Endodermal cell (in vitro differentiated cells): ENCODE measurements at regions not wholly inside any gene's neighbourhood (a gene's known extent, or its start where the extent isn't known, plus 50 kb on each side); places are given as distances from the start of the nearest gene placed in this dataset.

Experiments used
- DNase-seq: peaks from one replicate; pipeline ENCODE4 v3.0.0-alpha.2; 2017
- H3K27ac ChIP-seq: 2 replicates; pipeline ENCODE4 v1.5.1; 2013; ENCODE audit warnings: mild to moderate bottlenecking, low read depth, low read length, moderate library complexity
- H3K27me3 ChIP-seq: 2 replicates; pipeline ENCODE4 v1.6.1; 2013; ENCODE audit warnings: mild to moderate bottlenecking, low read length, moderate library complexity; ENCODE audit not compliant: insufficient read depth, control insufficient read depth, poor library complexity, severe bottlenecking
- H3K36me3 ChIP-seq: 2 replicates; pipeline ENCODE4 v1.7.0; 2013; ENCODE audit warnings: mild to moderate bottlenecking, low read length, moderate library complexity; ENCODE audit not compliant: control insufficient read depth, insufficient read depth
- H3K4me1 ChIP-seq: one replicate; pipeline ENCODE4 v1.7.0; 2013; ENCODE audit warnings: low read length; ENCODE audit not compliant: control insufficient read depth, insufficient read depth
- H3K4me3 ChIP-seq: 2 replicates; pipeline ENCODE4 v1.5.1; 2013; ENCODE audit warnings: mild to moderate bottlenecking, low read length, moderate library complexity
- H3K9ac ChIP-seq: 2 replicates; pipeline ENCODE4 v1.6.1; 2013; ENCODE audit warnings: mild to moderate bottlenecking, low read length, moderate library complexity; ENCODE audit not compliant: poor library complexity, severe bottlenecking; ENCODE audit errors: extremely low read depth
- H3K9me3 ChIP-seq: 2 replicates; pipeline ENCODE4 v1.6.1; 2013; ENCODE audit warnings: mild to moderate bottlenecking, low read length, moderate library complexity; ENCODE audit not compliant: control insufficient read depth
- H3K27ac Mint-ChIP-seq: 2 replicates; pipeline ENCODE4 v1.8.0; 2020; ENCODE audit warnings: mixed read lengths
- H3K27me3 Mint-ChIP-seq: 2 replicates; pipeline ENCODE4 v1.8.0; 2021; ENCODE audit warnings: mild to moderate bottlenecking, mixed read lengths; ENCODE audit not compliant: insufficient read depth
- H3K36me3 Mint-ChIP-seq: 2 replicates; pipeline ENCODE4 v1.8.0; 2020; ENCODE audit warnings: low read depth, mixed read lengths
- H3K4me1 Mint-ChIP-seq: 2 replicates; pipeline ENCODE4 v1.8.0; 2020; ENCODE audit warnings: mixed read lengths
- H3K4me3 Mint-ChIP-seq: 2 replicates; pipeline ENCODE4 v1.8.0; 2020; ENCODE audit warnings: mild to moderate bottlenecking, moderate library complexity, mixed read lengths
- H3K9me3 Mint-ChIP-seq: 2 replicates; pipeline ENCODE4 v1.8.0; 2020; ENCODE audit warnings: mild to moderate bottlenecking, mixed read lengths
- WGBS, 2 experiments: methylation state at CpG; one replicate each; pipeline versions ENCODE4 v1.1.5 to v1.1.7; 2013; ENCODE audit warnings: missing lambda C conversion rate in 2 of 2, mixed read lengths in 1 of 2; ENCODE audit not compliant: insufficient coverage in 1 of 2, insufficient read length in 1 of 2; 5-methylcytosine and 5-hydroxymethylcytosine counted together
- TF ChIP-seq, protein P1 (sequence below): fragments of 200-600 bp; sonication (generic); conservative IDR thresholded peaks from 2 replicates; pipeline ENCODE4 v1.5.0; 2021; ENCODE audit warnings: antibody characterized with exemption, mild to moderate bottlenecking

GRCh38 chr10:36479073-36479472 lies 646.3 kb upstream of the ANKRD30A start:
- H3K36me3 ChIP-seq = no peaks in the 10 kb centered on the region
- H3K27me3 Mint-ChIP-seq = no peaks in the 10 kb centered on the region
- H3K4me3 Mint-ChIP-seq = no peak overlapping the region
- no peak overlapping the region for H3K4me3 ChIP-seq
- no peak overlapping the region for H3K9ac ChIP-seq
- TF ChIP-seq, protein P1, sequence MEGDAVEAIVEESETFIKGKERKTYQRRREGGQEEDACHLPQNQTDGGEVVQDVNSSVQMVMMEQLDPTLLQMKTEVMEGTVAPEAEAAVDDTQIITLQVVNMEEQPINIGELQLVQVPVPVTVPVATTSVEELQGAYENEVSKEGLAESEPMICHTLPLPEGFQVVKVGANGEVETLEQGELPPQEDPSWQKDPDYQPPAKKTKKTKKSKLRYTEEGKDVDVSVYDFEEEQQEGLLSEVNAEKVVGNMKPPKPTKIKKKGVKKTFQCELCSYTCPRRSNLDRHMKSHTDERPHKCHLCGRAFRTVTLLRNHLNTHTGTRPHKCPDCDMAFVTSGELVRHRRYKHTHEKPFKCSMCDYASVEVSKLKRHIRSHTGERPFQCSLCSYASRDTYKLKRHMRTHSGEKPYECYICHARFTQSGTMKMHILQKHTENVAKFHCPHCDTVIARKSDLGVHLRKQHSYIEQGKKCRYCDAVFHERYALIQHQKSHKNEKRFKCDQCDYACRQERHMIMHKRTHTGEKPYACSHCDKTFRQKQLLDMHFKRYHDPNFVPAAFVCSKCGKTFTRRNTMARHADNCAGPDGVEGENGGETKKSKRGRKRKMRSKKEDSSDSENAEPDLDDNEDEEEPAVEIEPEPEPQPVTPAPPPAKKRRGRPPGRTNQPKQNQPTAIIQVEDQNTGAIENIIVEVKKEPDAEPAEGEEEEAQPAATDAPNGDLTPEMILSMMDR = no peak
- H3K4me1 ChIP-seq = peaks cover 3% of the 10 kb centered on the region
- H3K9me3 Mint-ChIP-seq = peaks cover 8% of the 10 kb centered on the region
- DNase-seq = no peak
- no peaks in the 10 kb centered on the region for H3K9me3 ChIP-seq
- no peak overlapping the region for H3K27ac ChIP-seq
- peaks cover 16% of the 10 kb centered on the region for H3K4me1 Mint-ChIP-seq
- H3K27ac Mint-ChIP-seq = no peak overlapping the region
- H3K27me3 ChIP-seq = no peaks in the 10 kb centered on the region
- H3K36me3 Mint-ChIP-seq = peaks cover 5% of the 10 kb centered on the region

DNA sequence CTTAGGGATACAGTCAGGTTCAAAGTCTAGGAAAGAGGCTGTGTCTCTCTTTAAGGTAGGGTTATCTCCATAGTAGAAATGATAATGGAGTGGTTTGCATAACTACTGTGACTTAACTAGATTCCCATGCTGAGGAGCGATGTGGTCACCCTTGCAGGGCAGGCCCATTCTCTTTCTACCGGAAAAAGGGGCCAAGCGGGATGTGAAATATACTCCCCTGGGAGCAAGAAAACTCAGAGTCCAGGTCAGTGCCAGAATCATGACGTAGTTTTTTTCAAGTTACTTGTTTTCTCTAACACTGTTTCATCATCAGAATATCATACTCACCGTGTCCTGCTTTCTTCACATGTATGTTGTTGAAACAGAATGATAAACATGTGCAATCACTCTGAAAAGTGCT lies 649.0 kb upstream of the ANKRD30A start:
- peaks cover 9% of the 10 kb centered on the region for H3K4me1 ChIP-seq
- Mint-ChIP-seq H3K4me3 (no peak overlapping the region), H3K36me3 (peaks cover 2% of the 10 kb centered on the region), H3K4me1 (peaks cover 23% of the 10 kb centered on the region), H3K27ac (no peak overlapping the region), H3K27me3 (no peaks in the 10 kb centered on the region), H3K9me3 (peaks cover 2% of the 10 kb centered on the region)
- no peak overlapping the region for H3K9ac ChIP-seq
- no peaks in the 10 kb centered on the region for H3K27me3 ChIP-seq
- H3K36me3 ChIP-seq = no peaks in the 10 kb centered on the region
- TF ChIP-seq, protein P1 = no peak
- 86 to 98% methylated on average over 4 to 5 of the region's 5 CpGs for WGBS, 2 experiments
- DNase-seq = no peak
- H3K9me3 ChIP-seq = no peaks in the 10 kb centered on the region
- H3K4me3 ChIP-seq = no peak overlapping the region
- H3K27ac ChIP-seq = no peak overlapping the region

DNA sequence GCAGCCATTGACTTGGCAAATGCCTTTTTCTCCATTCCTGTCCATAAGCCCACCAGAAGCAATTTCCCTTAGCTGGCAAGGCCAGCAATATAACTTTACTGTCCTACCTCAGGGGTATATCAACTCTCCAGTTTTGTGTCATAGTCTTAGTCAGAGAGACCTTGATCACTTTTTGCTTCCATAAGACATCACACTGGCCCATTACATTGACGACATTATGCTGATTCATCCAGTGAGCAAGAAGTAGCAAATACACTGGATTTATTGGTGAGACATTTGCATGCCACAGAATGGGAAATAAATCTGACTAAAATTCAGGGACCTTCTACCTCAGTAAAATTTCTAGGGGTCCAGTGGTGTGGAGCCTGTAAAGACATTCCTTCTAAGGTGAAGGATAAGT lies 649.7 kb upstream of the ANKRD30A start:
- Mint-ChIP-seq H3K27ac (no peak overlapping the region), H3K4me3 (no peak overlapping the region)
- WGBS, 2 experiments = 100% methylated on average over 1 of the region's 1 CpG

More for the DNA sequence above, 649.7 kb upstream of the ANKRD30A start:
- DNase-seq = no peak
- Mint-ChIP-seq H3K27me3 (peaks cover 3% of the 10 kb centered on the region), H3K36me3 (no peaks in the 10 kb centered on the region), H3K4me1 (peaks cover 23% of the 10 kb centered on the region), H3K9me3 (no peaks in the 10 kb centered on the region)
- Histone ChIP-seq H3K27ac (no peak overlapping the region), H3K27me3 (no peaks in the 10 kb centered on the region), H3K9me3 (no peaks in the 10 kb centered on the region), H3K36me3 (no peaks in the 10 kb centered on the region), H3K4me3 (no peak overlapping the region), H3K4me1 (peaks cover 9% of the 10 kb centered on the region), H3K9ac (no peak overlapping the region)
- TF ChIP-seq, protein P1 = no peak
